HCT116 (cell line): ENCODE measurements at regions not wholly inside any gene's neighbourhood (a gene's known extent, or its start where the extent isn't known, plus 50 kb on each side); places are given as distances from the start of the nearest gene placed in this dataset.

ENCODE experiments used
- ATAC-seq: fragments of 200-7000 bp; cut with Tn5 transposase; 2 replicates; pipeline ENCODE4 v1.9.1; 2020; ENCODE audit warnings: mild to moderate bottlenecking, moderate library complexity
- BruUV-seq: library from RNA; stranded (reverse); fragments of 400-500 nt; replicated peaks from 2 replicates; lab custom pipeline; 2021; lab: Mats Ljungman, UMichigan
- CTCF ChIA-PET: fragments of 300-600 bp; sonication (Branson Sonifier 250); formaldehyde crosslinking; loops from one replicate; lab custom pipeline; 2021; ENCODE audit warnings: antibody characterized with exemption; lab: Charles Lee
- POLR2A ChIA-PET: fragments of 300-600, 350-600 bp; sonication (Branson Sonifier 250); formaldehyde crosslinking; loops from one replicate; lab custom pipeline; 2021; ENCODE audit warnings: antibody characterized with exemption; lab: Charles Lee
- RAD21 ChIA-PET, 2 experiments: fragments of 300-600 bp; sonication (Branson Sonifier 250); formaldehyde crosslinking; loops; one replicate each; lab custom pipeline; 2023; ENCODE audit warnings: low total read pairs in 2 of 2; ENCODE audit not compliant: uncharacterized antibody in 2 of 2, unreplicated experiment in 2 of 2, low non-redundant PET in 1 of 2; lab: Charles Lee
- DNase-seq: peaks from one replicate; pipeline ENCODE4 v3.0.0-alpha.2; 2010; ENCODE audit warnings: low read depth, low spot score
- H2AFZ ChIP-seq: fragments of 200-600 bp; shearing (Covaris generic), sonication (generic); 2 replicates; pipeline ENCODE4 v1.6.1; 2017; ENCODE audit warnings: low read depth, mixed run types, mixed read lengths, antibody characterized with exemption, low read length; ENCODE audit not compliant: poor library complexity, severe bottlenecking
- H3K27ac ChIP-seq: 2 replicates; pipeline ENCODE4 v1.5.1; 2012; ENCODE audit warnings: low read depth, low read length
- H3K27me3 ChIP-seq: fragments of 200-600 bp; sonication (generic); 2 replicates; pipeline ENCODE4 v1.6.1; 2016; ENCODE audit warnings: mixed run types, low read length, mixed read lengths; ENCODE audit not compliant: insufficient read depth
- H3K36me3 ChIP-seq, 2 experiments: fragments of 200-500 bp in 1 of 2; fragments of 200-600 bp in 1 of 2; sonication (Bioruptor generic) in 1 of 2; sonication (generic) in 1 of 2; 2 replicates each; pipeline versions ENCODE4 v1.5.1 to v1.6.1; 2014 to 2016; ENCODE audit warnings: low read length in 2 of 2, inconsistent platforms in 1 of 2, mixed read lengths in 1 of 2, mixed run types in 1 of 2; ENCODE audit not compliant: insufficient read depth in 2 of 2, control insufficient read depth in 1 of 2
- H3K4me1 ChIP-seq, 2 experiments: fragments of 200-600 bp in 1 of 2; sonication (generic) in 1 of 2; 2 replicates each; pipeline versions ENCODE4 v1.5.1 to v1.6.1; 2012 to 2017; ENCODE audit warnings: low read length in 2 of 2, inconsistent platforms in 1 of 2, mild to moderate bottlenecking in 1 of 2, mixed read lengths in 1 of 2, mixed run types in 1 of 2, moderate library complexity in 1 of 2; ENCODE audit not compliant: insufficient read depth in 2 of 2, control insufficient read depth in 1 of 2
- H3K4me2 ChIP-seq: fragments of 200-600 bp; sonication (generic); 2 replicates; pipeline ENCODE4 v1.6.1; 2017; ENCODE audit warnings: mixed run types, low read length, mixed read lengths
- H3K4me3 ChIP-seq, 2 experiments: fragments of 200-600 bp in 1 of 2; sonication (generic) in 1 of 2; replicated peaks in 1 of 2; 2 replicates each; pipeline ENCODE4 v1.5.1; 2011 to 2016; ENCODE audit warnings: low read length in 2 of 2, control low read depth in 1 of 2, low read depth in 1 of 2, mild to moderate bottlenecking in 1 of 2, mixed read lengths in 1 of 2, mixed run types in 1 of 2
- H3K79me2 ChIP-seq: fragments of 200-600 bp; sonication (generic); 2 replicates; pipeline ENCODE4 v1.6.1; 2017; ENCODE audit warnings: mild to moderate bottlenecking, mixed run types, low read length, moderate library complexity, mixed read lengths; ENCODE audit not compliant: insufficient read depth
- H3K9ac ChIP-seq: fragments of 200-600 bp; sonication (generic); 2 replicates; pipeline ENCODE4 v1.6.1; 2016; ENCODE audit warnings: low read length, mixed read lengths
- H3K9me2 ChIP-seq: fragments of 200-600 bp; sonication (generic), shearing (Covaris generic); 2 replicates; pipeline ENCODE4 v1.6.1; 2017; ENCODE audit warnings: mixed run types, mild to moderate bottlenecking, moderate library complexity; ENCODE audit not compliant: insufficient read depth
- H3K9me3 ChIP-seq, 2 experiments: fragments of 200-500 bp in 1 of 2; fragments of 200-600 bp in 1 of 2; sonication (Bioruptor generic) in 1 of 2; sonication (generic) in 1 of 2; 2 replicates each; pipeline ENCODE4 v1.6.1; 2014 to 2017; ENCODE audit warnings: low read length in 2 of 2, mixed read lengths in 2 of 2, inconsistent platforms in 1 of 2, low read depth in 1 of 2, mild to moderate bottlenecking in 1 of 2, mixed run types in 1 of 2, moderate library complexity in 1 of 2; ENCODE audit not compliant: control insufficient read depth in 1 of 2, insufficient read depth in 1 of 2
- H4K20me1 ChIP-seq: fragments of 200-600 bp; sonication (generic), shearing (Covaris generic); 2 replicates; pipeline ENCODE4 v1.6.1; 2017; ENCODE audit warnings: mixed run types, mild to moderate bottlenecking, moderate library complexity; ENCODE audit not compliant: insufficient read depth
- EGR1 ChIP-seq: IDR thresholded peaks from 2 replicates; pipeline ENCODE4 v1.6.1; 2012; ENCODE audit warnings: low read depth
- EZH2phosphoT487 ChIP-seq: fragments of 200-600 bp; IDR thresholded peaks from 2 replicates; pipeline ENCODE4 v1.6.1; 2018; ENCODE audit warnings: antibody characterized with exemption, borderline replicate concordance
- POLR2AphosphoS5 ChIP-seq: IDR thresholded peaks from 2 replicates; pipeline ENCODE4 v1.6.1; 2011; ENCODE audit warnings: mild to moderate bottlenecking, low read depth, low read length, moderate library complexity
- SP1 ChIP-seq: IDR thresholded peaks from 2 replicates; pipeline ENCODE4 v1.6.1; 2012; ENCODE audit warnings: low read depth
- intact Hi-C: fragments of 100-400 bp; cut with micrococcal nuclease; formaldehyde crosslinking; loops from 2 replicates; pipeline ENCODE4 v1.10.0; 2022
- TF ChIP-seq, protein P1 (sequence below): IDR thresholded peaks from 2 replicates; pipeline ENCODE4 v1.6.1; 2012; ENCODE audit warnings: low read depth
- TF ChIP-seq, protein P2 (sequence below): IDR thresholded peaks from 2 replicates; pipeline ENCODE4 v1.6.1; 2012

DNA sequence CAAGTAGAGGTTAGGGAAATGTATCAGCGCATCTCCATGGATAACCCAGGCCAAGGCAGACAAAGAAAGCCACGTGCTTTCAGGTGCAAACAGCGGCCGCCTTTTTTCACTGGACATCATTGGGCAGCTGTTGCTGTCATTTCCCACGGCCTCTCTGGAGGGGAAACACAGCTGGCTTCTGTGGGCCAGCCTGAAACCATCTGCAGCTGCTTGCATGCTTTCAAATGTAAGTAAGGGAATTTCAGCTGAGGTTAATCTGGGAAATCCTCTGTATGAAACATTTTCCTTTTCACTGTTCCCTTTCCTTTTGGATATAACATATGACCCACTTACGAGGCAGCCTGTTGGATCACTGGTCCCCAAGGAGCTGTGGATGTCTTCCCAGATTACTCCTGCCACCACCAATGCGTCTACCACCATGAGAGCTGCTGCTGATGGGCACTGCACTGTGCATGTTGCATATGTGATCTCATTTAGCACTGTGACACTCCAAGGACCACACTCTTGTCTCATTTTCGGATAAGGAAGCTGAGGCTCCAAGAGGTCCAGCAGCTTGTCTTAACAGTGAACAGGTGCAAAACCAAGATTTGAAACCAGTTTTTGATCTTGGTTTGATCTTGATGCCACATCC lies 106.3 kb downstream of the C9orf152 start:
- no peaks in the 10 kb centered on the region for H3K9me2 ChIP-seq
- TF ChIP-seq SP1, result no peak
- TF ChIP-seq POLR2AphosphoS5, result no peak
- TF ChIP-seq EZH2phosphoT487, result no peak
- no peak for TF ChIP-seq EGR1
- TF ChIP-seq, protein P1, sequence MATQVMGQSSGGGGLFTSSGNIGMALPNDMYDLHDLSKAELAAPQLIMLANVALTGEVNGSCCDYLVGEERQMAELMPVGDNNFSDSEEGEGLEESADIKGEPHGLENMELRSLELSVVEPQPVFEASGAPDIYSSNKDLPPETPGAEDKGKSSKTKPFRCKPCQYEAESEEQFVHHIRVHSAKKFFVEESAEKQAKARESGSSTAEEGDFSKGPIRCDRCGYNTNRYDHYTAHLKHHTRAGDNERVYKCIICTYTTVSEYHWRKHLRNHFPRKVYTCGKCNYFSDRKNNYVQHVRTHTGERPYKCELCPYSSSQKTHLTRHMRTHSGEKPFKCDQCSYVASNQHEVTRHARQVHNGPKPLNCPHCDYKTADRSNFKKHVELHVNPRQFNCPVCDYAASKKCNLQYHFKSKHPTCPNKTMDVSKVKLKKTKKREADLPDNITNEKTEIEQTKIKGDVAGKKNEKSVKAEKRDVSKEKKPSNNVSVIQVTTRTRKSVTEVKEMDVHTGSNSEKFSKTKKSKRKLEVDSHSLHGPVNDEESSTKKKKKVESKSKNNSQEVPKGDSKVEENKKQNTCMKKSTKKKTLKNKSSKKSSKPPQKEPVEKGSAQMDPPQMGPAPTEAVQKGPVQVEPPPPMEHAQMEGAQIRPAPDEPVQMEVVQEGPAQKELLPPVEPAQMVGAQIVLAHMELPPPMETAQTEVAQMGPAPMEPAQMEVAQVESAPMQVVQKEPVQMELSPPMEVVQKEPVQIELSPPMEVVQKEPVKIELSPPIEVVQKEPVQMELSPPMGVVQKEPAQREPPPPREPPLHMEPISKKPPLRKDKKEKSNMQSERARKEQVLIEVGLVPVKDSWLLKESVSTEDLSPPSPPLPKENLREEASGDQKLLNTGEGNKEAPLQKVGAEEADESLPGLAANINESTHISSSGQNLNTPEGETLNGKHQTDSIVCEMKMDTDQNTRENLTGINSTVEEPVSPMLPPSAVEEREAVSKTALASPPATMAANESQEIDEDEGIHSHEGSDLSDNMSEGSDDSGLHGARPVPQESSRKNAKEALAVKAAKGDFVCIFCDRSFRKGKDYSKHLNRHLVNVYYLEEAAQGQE, result no peak
- TF ChIP-seq, protein P2, sequence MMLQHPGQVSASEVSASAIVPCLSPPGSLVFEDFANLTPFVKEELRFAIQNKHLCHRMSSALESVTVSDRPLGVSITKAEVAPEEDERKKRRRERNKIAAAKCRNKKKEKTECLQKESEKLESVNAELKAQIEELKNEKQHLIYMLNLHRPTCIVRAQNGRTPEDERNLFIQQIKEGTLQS, result no peak
- ChIA-PET RAD21 (no interaction called here), POLR2A (no interaction called here), CTCF (no interaction called here)
- no TSS peak for BruUV-seq
- no peaks in the 10 kb centered on the region for H3K4me1 ChIP-seq
- H3K4me3 ChIP-seq, result no peak overlapping the region
- ATAC-seq (no peak), DNase-seq (no peak)
- peaks cover 65% of the 10 kb centered on the region; the same call in 1 of the 2 replicates for H3K79me2 ChIP-seq
- H3K36me3 ChIP-seq, result no peaks in the 10 kb centered on the region
- H3K27me3 ChIP-seq, result no peaks in the 10 kb centered on the region
- H4K20me1 ChIP-seq, result peaks cover 6% of the 10 kb centered on the region; the same call in 1 of the 2 replicates
- H3K4me2 ChIP-seq, result no peak overlapping the region
- H2AFZ ChIP-seq, result no peak overlapping the region
- H3K9me3 ChIP-seq, result no peaks in the 10 kb centered on the region
- intact Hi-C loops, result no loop called here
- no peak overlapping the region for H3K27ac ChIP-seq
- H3K9ac ChIP-seq, result no peak overlapping the region
